Liver (tissue), 8 donors: ENCODE measurements at regions not wholly inside any gene's neighbourhood (a gene's known extent, or its start where the extent isn't known, plus 50 kb on each side); places are given as distances from the start of the nearest gene placed in this dataset.
A peak's percentile ranks its signal among the peaks of the same experiment; 100 is the strongest.

Experiments used
- DNase-seq: peaks from one replicate; pipeline ENCODE4 v3.0.0-alpha.2; 2017; ENCODE audit warnings: low spot score
- H3K27ac ChIP-seq, 2 donors: one replicate each; pipeline ENCODE4 v1.7.0; 2013; ENCODE audit warnings: inconsistent platforms in 2 of 2, low read length in 2 of 2, control low read depth in 1 of 2, low read depth in 1 of 2, mild to moderate bottlenecking in 1 of 2
- H3K27me3 ChIP-seq, 4 donors: one replicate each; pipeline versions ENCODE4 v1.6.1 to v1.7.0; 2013; ENCODE audit warnings: low read length in 3 of 4, inconsistent platforms in 1 of 4, mild to moderate bottlenecking in 1 of 4, moderate library complexity in 1 of 4; ENCODE audit not compliant: control insufficient read depth in 4 of 4, insufficient read depth in 4 of 4
- H3K36me3 ChIP-seq, 4 donors: one replicate each; pipeline versions ENCODE4 v1.6.1 to v1.7.0; 2013; ENCODE audit warnings: low read length in 3 of 4, mild to moderate bottlenecking in 3 of 4, low read depth in 1 of 4, moderate library complexity in 1 of 4; ENCODE audit not compliant: control insufficient read depth in 4 of 4, insufficient read depth in 3 of 4
- H3K4me1 ChIP-seq, 4 donors: one replicate each; pipeline versions ENCODE4 v1.6.1 to v1.7.0; 2013; ENCODE audit warnings: low read length in 3 of 4, mild to moderate bottlenecking in 3 of 4, moderate library complexity in 1 of 4; ENCODE audit not compliant: control insufficient read depth in 4 of 4, insufficient read depth in 4 of 4
- H3K4me3 ChIP-seq, 3 donors: one replicate each; pipeline versions ENCODE4 v1.6.1 to v1.7.0; 2013; ENCODE audit warnings: low read length in 3 of 3, control low read depth in 1 of 3, low read depth in 1 of 3, mild to moderate bottlenecking in 1 of 3
- H3K9ac ChIP-seq, 2 donors: one replicate each; pipeline ENCODE4 v1.7.0; 2013; ENCODE audit warnings: low read length in 2 of 2, mild to moderate bottlenecking in 2 of 2, moderate library complexity in 2 of 2, control low read depth in 1 of 2, low read depth in 1 of 2
- H3K9me3 ChIP-seq, 4 donors: one replicate each; pipeline versions ENCODE4 v1.6.1 to v1.7.0; 2013; ENCODE audit warnings: low read length in 3 of 4; ENCODE audit not compliant: control insufficient read depth in 4 of 4
- CTCF ChIP-seq: fragments of 150-350 bp; IDR thresholded peaks from 2 replicates; pipeline ENCODE4 v1.5.1; 2017; ENCODE audit warnings: improper control_type of control experiment, low read depth, low read length; ENCODE audit not compliant: missing input control
- EGR1 ChIP-seq, 2 donors: IDR thresholded peaks; 2 replicates each; pipeline ENCODE4 v1.6.1; 2016 to 2018; ENCODE audit warnings: antibody characterized with exemption in 2 of 2, low read depth in 2 of 2
- FOXA1 ChIP-seq: IDR thresholded peaks from 2 replicates; pipeline ENCODE4 v1.6.1; 2016; ENCODE audit warnings: antibody characterized with exemption
- FOXA2 ChIP-seq: IDR thresholded peaks from 2 replicates; pipeline ENCODE4 v1.6.1; 2016; ENCODE audit warnings: antibody characterized with exemption
- GABPA ChIP-seq, 2 donors: IDR thresholded peaks in 1 of 2; conservative IDR thresholded peaks in 1 of 2; 2 replicates each; pipeline ENCODE4 v1.6.1; 2016; ENCODE audit warnings: antibody characterized with exemption in 2 of 2, mild to moderate bottlenecking in 1 of 2, moderate library complexity in 1 of 2
- HNF4A ChIP-seq, 2 donors: conservative IDR thresholded peaks; 2 replicates each; pipeline ENCODE4 v1.6.1; 2016; ENCODE audit warnings: antibody characterized with exemption in 2 of 2, mild to moderate bottlenecking in 2 of 2
- HNF4G ChIP-seq: IDR thresholded peaks from 2 replicates; pipeline ENCODE4 v1.6.1; 2016; ENCODE audit warnings: antibody characterized with exemption
- JUND ChIP-seq, 2 donors: IDR thresholded peaks; 2 replicates each; pipeline ENCODE4 v1.6.1; 2016; ENCODE audit warnings: antibody characterized with exemption in 2 of 2
- MAX ChIP-seq: IDR thresholded peaks from 2 replicates; pipeline ENCODE4 v1.6.1; 2016; ENCODE audit warnings: antibody characterized with exemption
- NR2F2 ChIP-seq: IDR thresholded peaks from 2 replicates; pipeline ENCODE4 v1.6.1; 2016; ENCODE audit warnings: antibody characterized with exemption
- RAD21 ChIP-seq, 2 donors: IDR thresholded peaks; 2 replicates each; pipeline ENCODE4 v1.6.1; 2016; ENCODE audit warnings: antibody characterized with exemption in 2 of 2, mild to moderate bottlenecking in 2 of 2
- TAF1 ChIP-seq: conservative IDR thresholded peaks from 2 replicates; pipeline ENCODE4 v1.6.1; 2016; ENCODE audit warnings: antibody characterized with exemption, mild to moderate bottlenecking
- WGBS: extraction: QIAGEN DNeasy Blood & Tissue Kit; methylation state at CpG from one replicate; pipeline ENCODE4 v1.1.7; 2013; 5-methylcytosine and 5-hydroxymethylcytosine counted together
- TF ChIP-seq, protein P1 (sequence below): IDR thresholded peaks from 2 replicates; pipeline ENCODE4 v1.6.1; 2016; ENCODE audit warnings: antibody characterized with exemption, mild to moderate bottlenecking
- TF ChIP-seq, protein P2 (sequence below): IDR thresholded peaks from 2 replicates; pipeline ENCODE4 v1.6.1; 2016; ENCODE audit warnings: antibody characterized with exemption
- donor health status: healthy.
- donor health status: healthy.
- donor health status: healthy.
- donor health status: healthy.
- donor health status: healthy.

DNA sequence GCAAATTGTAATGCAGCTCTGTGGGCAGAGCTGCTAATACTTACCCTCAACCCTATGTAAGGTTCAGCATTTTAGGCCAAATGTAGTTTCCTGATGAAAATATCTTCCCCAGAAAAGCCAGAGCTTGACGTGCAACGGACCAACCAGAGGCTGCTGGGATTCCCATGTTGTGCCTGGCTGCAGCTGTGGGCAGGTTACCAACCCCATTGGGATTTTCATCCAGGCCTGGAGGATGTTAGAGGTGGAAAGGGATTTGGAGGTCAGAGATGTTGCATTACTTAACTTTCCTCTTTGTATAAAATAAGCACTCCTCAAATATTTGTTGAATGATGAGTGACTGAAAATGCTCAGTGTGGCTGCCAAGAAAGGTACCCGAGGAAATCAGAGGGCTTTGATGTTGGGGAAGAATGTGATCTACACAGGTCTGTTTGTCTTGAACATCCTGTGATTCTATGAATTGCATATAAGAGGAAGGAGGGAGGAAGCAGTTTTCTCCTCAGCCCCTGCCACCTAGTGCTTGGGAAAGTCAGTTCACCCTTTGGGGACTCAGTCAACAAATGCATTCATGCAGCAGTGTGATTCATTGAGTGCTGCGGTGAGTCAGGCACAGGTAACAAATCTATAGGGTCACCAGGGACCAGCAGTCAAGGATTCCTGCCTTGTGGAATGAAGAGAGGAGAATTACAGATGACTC lies 487.2 kb downstream of the RPS24 start:
- 75% methylated on average over 4 of the region's 4 CpGs for WGBS
- no peaks in the 10 kb centered on the region for H3K4me1 ChIP-seq
- peaks cover 0 to 5% (median 0%) of the 10 kb centered on the region in 4 donors for H3K27me3 ChIP-seq
- TF ChIP-seq EGR1 (IDR thresholded peaks at IDR 0.05; ENCODE audit: low read depth in 2 of 2) (no peak), GABPA (IDR thresholded peaks at IDR 0.05 in 1 of 2, conservative IDR thresholded peaks at IDR 0.05 in 1 of 2) (no peak), JUND (IDR thresholded peaks at IDR 0.05) (no peak), FOXA2 (no peak), CTCF (peak; percentile 1), RAD21 (IDR thresholded peaks at IDR 0.05) (peak; percentile 25 to 51)
- TF ChIP-seq, protein P1, sequence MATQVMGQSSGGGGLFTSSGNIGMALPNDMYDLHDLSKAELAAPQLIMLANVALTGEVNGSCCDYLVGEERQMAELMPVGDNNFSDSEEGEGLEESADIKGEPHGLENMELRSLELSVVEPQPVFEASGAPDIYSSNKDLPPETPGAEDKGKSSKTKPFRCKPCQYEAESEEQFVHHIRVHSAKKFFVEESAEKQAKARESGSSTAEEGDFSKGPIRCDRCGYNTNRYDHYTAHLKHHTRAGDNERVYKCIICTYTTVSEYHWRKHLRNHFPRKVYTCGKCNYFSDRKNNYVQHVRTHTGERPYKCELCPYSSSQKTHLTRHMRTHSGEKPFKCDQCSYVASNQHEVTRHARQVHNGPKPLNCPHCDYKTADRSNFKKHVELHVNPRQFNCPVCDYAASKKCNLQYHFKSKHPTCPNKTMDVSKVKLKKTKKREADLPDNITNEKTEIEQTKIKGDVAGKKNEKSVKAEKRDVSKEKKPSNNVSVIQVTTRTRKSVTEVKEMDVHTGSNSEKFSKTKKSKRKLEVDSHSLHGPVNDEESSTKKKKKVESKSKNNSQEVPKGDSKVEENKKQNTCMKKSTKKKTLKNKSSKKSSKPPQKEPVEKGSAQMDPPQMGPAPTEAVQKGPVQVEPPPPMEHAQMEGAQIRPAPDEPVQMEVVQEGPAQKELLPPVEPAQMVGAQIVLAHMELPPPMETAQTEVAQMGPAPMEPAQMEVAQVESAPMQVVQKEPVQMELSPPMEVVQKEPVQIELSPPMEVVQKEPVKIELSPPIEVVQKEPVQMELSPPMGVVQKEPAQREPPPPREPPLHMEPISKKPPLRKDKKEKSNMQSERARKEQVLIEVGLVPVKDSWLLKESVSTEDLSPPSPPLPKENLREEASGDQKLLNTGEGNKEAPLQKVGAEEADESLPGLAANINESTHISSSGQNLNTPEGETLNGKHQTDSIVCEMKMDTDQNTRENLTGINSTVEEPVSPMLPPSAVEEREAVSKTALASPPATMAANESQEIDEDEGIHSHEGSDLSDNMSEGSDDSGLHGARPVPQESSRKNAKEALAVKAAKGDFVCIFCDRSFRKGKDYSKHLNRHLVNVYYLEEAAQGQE = no peak
- TF ChIP-seq, protein P2, sequence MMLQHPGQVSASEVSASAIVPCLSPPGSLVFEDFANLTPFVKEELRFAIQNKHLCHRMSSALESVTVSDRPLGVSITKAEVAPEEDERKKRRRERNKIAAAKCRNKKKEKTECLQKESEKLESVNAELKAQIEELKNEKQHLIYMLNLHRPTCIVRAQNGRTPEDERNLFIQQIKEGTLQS = no peak
- no peaks in the 10 kb centered on the region for H3K36me3 ChIP-seq
- no peak overlapping the region for H3K4me3 ChIP-seq
- no peak for DNase-seq
- no peak overlapping the region for H3K9ac ChIP-seq
- H3K9me3 ChIP-seq = no peaks in the 10 kb centered on the region
- H3K27ac ChIP-seq = no peak overlapping the region

DNA sequence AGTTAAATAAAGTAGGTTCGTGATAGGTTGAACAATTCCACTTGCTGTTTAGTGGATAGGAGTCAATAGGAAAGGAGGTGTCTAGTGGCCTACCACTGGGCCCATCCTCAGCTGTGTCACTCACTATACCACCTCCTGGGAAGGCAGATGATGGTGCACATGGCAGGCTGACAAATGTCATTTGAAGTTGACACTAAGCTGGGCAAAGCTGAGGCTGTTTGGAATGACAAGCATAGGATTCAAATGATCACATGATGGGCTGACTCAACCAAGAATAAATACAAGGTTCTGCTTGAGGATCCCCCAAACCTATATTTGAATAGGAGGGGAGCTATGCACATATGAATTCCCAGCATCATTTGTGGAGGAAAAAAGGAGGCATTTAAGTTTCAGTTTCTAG lies 489.8 kb downstream of the RPS24 start:
- Histone ChIP-seq H3K9ac (no peak overlapping the region), H3K4me1 (peaks cover 0 to 1% (median under 1%) of the 10 kb centered on the region in 4 donors), H3K27ac (no peak overlapping the region), H3K27me3 (peaks cover 0 to 5% (median 0%) of the 10 kb centered on the region in 4 donors), H3K4me3 (no peak overlapping the region), H3K36me3 (no peaks in the 10 kb centered on the region), H3K9me3 (no peaks in the 10 kb centered on the region)
- DNase-seq = no peak
- 97% methylated on average over 1 of the region's 1 CpG for WGBS
- TF ChIP-seq EGR1 (IDR thresholded peaks at IDR 0.05; ENCODE audit: low read depth in 2 of 2) = no peak
- TF ChIP-seq RAD21 (IDR thresholded peaks at IDR 0.05) = no peak
- no peak for TF ChIP-seq FOXA1
- no peak for TF ChIP-seq FOXA2
- TF ChIP-seq, protein P1 = no peak
- TF ChIP-seq TAF1 = no peak
- TF ChIP-seq NR2F2 = no peak
- TF ChIP-seq MAX = no peak
- TF ChIP-seq JUND (IDR thresholded peaks at IDR 0.05) = no peak
- no peak for TF ChIP-seq GABPA (IDR thresholded peaks at IDR 0.05 in 1 of 2, conservative IDR thresholded peaks at IDR 0.05 in 1 of 2)
- no peak for TF ChIP-seq HNF4G
- TF ChIP-seq HNF4A (conservative IDR thresholded peaks at IDR 0.05) = no peak
- TF ChIP-seq, protein P2 = no peak
